Peyer's patch (tissue), 4 donors: ENCODE measurements at regions not wholly inside any gene's neighbourhood (a gene's known extent, or its start where the extent isn't known, plus 50 kb on each side); places are given as distances from the start of the nearest gene placed in this dataset.

Experiments used
- DNase-seq, 3 donors: peaks; one replicate each; pipeline ENCODE4 v3.0.0-alpha.2; 2017 to 2019
- H3K27ac ChIP-seq, 4 donors: fragments of 200-600 bp; sonication (generic); one replicate each; pipeline ENCODE4 v1.5.1; 2016 to 2019
- H3K27me3 ChIP-seq, 2 donors: fragments of 200-600 bp; sonication (generic); one replicate each; pipeline ENCODE4 v1.5.1; 2019
- H3K36me3 ChIP-seq, 3 donors: fragments of 200-600 bp; sonication (generic); one replicate each; pipeline ENCODE4 v1.5.1; 2016 to 2019
- H3K4me1 ChIP-seq, 4 donors: fragments of 200-600 bp; sonication (generic); one replicate each; pipeline ENCODE4 v1.5.1; 2016 to 2019
- H3K4me3 ChIP-seq, 4 donors: fragments of 200-600 bp; sonication (generic); 1 replicate in 3 of 4; 2 replicates in 1 of 4; pipeline ENCODE4 v1.5.1; 2016 to 2019; ENCODE audit warnings: mild to moderate bottlenecking in 1 of 4
- H3K9me3 ChIP-seq, 4 donors: fragments of 200-600 bp; sonication (generic); one replicate each; pipeline ENCODE4 v1.5.1; 2016 to 2019; ENCODE audit warnings: mild to moderate bottlenecking in 1 of 4
- POLR2A ChIP-seq, 2 donors: fragments of 450-650 bp; IDR thresholded peaks; one replicate each; pipeline ENCODE4 v1.5.1; 2017; ENCODE audit warnings: antibody characterized with exemption in 2 of 2, mild to moderate bottlenecking in 2 of 2, moderate library complexity in 2 of 2
- TF ChIP-seq, protein P1 (sequence below), 6 experiments: fragments of 450-650 bp in 4 of 6; fragments of 200-600 bp in 2 of 6; sonication (generic) in 1 of 6; IDR thresholded peaks; one replicate each; pipeline ENCODE4 v1.5.1; 2017 to 2019; ENCODE audit warnings: antibody characterized with exemption in 6 of 6, mild to moderate bottlenecking in 3 of 6, moderate library complexity in 1 of 6

DNA sequence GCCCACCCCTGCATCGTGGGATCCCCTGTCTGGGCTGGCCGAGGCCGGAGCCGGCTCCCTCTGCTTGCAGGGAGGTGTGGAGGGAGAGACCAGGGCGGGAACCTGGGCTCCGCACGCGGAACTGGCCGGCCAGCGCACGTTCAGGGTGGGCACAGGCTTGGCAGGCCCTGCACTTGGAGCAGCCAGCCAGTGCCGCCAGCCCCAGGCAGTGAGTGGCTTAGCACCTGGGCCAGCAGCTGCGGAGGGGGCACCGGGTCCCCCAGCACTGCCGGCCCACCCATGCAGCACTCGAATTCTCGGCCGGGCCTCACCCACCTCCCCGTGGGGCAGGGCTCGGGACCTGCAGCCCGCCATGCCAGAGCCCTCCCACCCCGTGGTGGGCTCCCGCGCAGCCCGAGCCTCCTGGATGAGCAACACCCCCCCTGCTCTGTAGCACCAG lies 422.6 kb downstream of the AMY1C start:
- Histone ChIP-seq H3K27me3 (no peaks in the 10 kb centered on the region), H3K27ac (no peak overlapping the region), H3K4me3 (no peak overlapping the region), H3K36me3 (no peaks in the 10 kb centered on the region), H3K4me1 (no peaks in the 10 kb centered on the region), H3K9me3 (no peaks in the 10 kb centered on the region)
- DNase-seq: no peak
- TF ChIP-seq, protein P1, sequence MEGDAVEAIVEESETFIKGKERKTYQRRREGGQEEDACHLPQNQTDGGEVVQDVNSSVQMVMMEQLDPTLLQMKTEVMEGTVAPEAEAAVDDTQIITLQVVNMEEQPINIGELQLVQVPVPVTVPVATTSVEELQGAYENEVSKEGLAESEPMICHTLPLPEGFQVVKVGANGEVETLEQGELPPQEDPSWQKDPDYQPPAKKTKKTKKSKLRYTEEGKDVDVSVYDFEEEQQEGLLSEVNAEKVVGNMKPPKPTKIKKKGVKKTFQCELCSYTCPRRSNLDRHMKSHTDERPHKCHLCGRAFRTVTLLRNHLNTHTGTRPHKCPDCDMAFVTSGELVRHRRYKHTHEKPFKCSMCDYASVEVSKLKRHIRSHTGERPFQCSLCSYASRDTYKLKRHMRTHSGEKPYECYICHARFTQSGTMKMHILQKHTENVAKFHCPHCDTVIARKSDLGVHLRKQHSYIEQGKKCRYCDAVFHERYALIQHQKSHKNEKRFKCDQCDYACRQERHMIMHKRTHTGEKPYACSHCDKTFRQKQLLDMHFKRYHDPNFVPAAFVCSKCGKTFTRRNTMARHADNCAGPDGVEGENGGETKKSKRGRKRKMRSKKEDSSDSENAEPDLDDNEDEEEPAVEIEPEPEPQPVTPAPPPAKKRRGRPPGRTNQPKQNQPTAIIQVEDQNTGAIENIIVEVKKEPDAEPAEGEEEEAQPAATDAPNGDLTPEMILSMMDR (IDR thresholded peaks at IDR 0.05): no peak
- no peak for TF ChIP-seq POLR2A (IDR thresholded peaks at IDR 0.05)

GRCh38 chr1:104182251-104182650 lies 432.6 kb downstream of the AMY1C start:
- H3K27me3 ChIP-seq: no peaks in the 10 kb centered on the region
- H3K4me3 ChIP-seq: no peak overlapping the region
- H3K27ac ChIP-seq: no peak overlapping the region
- H3K4me1 ChIP-seq: no peaks in the 10 kb centered on the region
- TF ChIP-seq, protein P1 (IDR thresholded peaks at IDR 0.05): no peak
- no peak for TF ChIP-seq POLR2A (IDR thresholded peaks at IDR 0.05)
- DNase-seq: no peak
- H3K9me3 ChIP-seq: no peaks in the 10 kb centered on the region
- no peaks in the 10 kb centered on the region for H3K36me3 ChIP-seq

GRCh38 chr1:104189207-104189606 lies 439.5 kb downstream of the AMY1C start:
- H3K27ac ChIP-seq: no peak overlapping the region
- no peak overlapping the region for H3K4me3 ChIP-seq
- no peaks in the 10 kb centered on the region for H3K9me3 ChIP-seq
- no peaks in the 10 kb centered on the region for H3K36me3 ChIP-seq
- DNase-seq: no peak
- no peaks in the 10 kb centered on the region for H3K27me3 ChIP-seq
- H3K4me1 ChIP-seq: no peaks in the 10 kb centered on the region
- TF ChIP-seq, protein P1 (IDR thresholded peaks at IDR 0.05): no peak
- no peak for TF ChIP-seq POLR2A (IDR thresholded peaks at IDR 0.05)

DNA sequence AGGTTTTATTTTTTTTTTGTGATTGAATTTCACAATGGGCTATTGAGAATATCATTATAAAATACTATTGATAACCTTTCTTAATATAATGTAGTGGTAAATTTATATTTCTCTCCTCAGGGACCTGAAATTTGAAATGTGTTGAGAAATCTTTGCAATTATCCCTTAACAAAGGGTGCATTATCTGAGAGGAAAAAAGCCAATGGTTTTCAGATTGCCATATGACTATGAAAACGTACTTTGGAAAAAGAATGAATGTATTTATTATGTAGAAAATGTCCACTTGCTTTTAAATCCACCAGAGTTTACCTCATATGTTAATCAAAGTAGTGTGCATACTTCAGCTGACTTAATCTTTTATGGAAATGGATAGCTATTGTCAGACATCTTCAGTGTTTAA lies 441.1 kb downstream of the AMY1C start:
- Histone ChIP-seq H3K9me3 (no peaks in the 10 kb centered on the region), H3K27me3 (no peaks in the 10 kb centered on the region), H3K4me1 (no peaks in the 10 kb centered on the region), H3K36me3 (no peaks in the 10 kb centered on the region), H3K27ac (no peak overlapping the region), H3K4me3 (no peak overlapping the region)
- no peak for DNase-seq
- no peak for TF ChIP-seq POLR2A (IDR thresholded peaks at IDR 0.05)
- TF ChIP-seq, protein P1 (IDR thresholded peaks at IDR 0.05): no peak

DNA sequence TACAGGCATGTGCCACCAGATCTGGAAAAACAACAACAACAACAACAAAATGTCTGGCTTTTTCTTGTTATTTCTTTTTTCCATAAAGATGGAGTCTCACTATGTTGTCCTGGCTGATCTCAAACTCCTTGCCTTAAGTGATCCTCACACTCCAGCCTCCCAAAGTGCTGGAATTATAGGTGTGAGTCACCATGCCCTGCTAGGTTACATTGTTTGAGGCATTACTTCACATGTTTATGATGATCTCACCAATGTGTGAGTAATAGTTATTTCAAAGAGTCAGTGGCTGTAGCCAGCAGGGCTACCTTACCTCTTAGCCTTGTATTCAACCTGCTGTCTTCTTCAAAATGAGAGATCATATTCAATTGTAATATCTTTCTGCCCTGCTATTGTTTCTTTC lies 445.7 kb downstream of the AMY1C start:
- H3K4me1 ChIP-seq: no peaks in the 10 kb centered on the region
- H3K9me3 ChIP-seq: no peaks in the 10 kb centered on the region
- H3K27me3 ChIP-seq: no peaks in the 10 kb centered on the region
- H3K4me3 ChIP-seq: no peak overlapping the region
- H3K27ac ChIP-seq: no peak overlapping the region
- TF ChIP-seq, protein P1 (IDR thresholded peaks at IDR 0.05): no peak
- TF ChIP-seq POLR2A (IDR thresholded peaks at IDR 0.05): no peak
- H3K36me3 ChIP-seq: no peaks in the 10 kb centered on the region
- DNase-seq: no peak

DNA sequence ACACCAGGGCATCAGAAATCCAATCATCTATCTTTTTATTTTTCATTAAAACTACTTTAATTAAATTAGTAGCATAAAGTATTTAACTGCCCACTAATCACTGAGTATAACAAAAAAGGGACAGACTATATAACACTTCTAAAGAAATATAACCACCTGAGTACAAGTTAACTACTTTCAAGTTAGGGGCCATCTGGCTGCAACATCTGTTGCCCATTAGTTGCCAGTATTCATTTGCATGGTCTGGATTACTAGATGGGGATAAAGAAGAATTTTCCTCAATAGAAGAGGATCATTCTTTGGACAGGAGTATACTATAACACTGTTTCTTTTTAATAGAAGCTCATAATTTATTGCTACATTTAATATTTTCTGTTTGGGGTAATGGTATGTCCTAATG lies 446.4 kb downstream of the AMY1C start:
- Histone ChIP-seq H3K36me3 (no peaks in the 10 kb centered on the region), H3K4me3 (no peak overlapping the region), H3K27ac (no peak overlapping the region), H3K9me3 (peaks cover 0 to 4% (median 0%) of the 10 kb centered on the region in 4 donors), H3K27me3 (no peaks in the 10 kb centered on the region), H3K4me1 (no peaks in the 10 kb centered on the region)
- no peak for DNase-seq
- TF ChIP-seq, protein P1 (IDR thresholded peaks at IDR 0.05): no peak
- no peak for TF ChIP-seq POLR2A (IDR thresholded peaks at IDR 0.05)
